ENCODE measurements at regions not wholly inside any gene's neighbourhood (a gene's known extent, or its start where the extent isn't known, plus 50 kb on each side); places are given as distances from the start of the nearest gene placed in this dataset.

DNA sequence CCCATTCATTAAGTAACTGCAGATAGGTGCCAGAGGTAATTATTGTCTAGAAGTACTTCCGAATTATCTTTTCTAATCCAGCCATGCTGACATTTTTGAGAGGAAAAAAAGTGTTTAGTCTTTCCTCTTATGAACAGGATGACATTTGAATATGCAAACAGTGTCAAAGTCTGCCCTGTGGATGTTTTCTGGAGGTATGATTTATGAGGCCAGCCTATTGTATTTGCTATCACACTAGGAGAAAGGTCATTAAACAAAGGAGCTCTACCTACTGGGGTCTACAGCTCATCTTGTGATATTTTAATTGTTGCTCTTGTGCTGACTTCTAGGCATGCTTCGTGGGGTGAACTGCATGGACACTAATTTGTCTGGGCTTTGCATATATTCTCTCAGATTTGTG, 559.7 kb upstream of the CAMK1G start:
- no peak for DNase-seq (ENCODE audit: low spot score)

- DNase-seq (ENCODE audit: low spot score) = peak; percentile 6
Observed at GRCh38 chr1:209029737-209030136, 553.8 kb upstream of the CAMK1G start.

GRCh38 chr1:209030454-209031167, 552.9 kb upstream of the CAMK1G start:
- DNase-seq (ENCODE audit: low spot score) = no peak

- DNase-seq (ENCODE audit: low spot score) = no peak
Observed at GRCh38 chr1:209037064-209037463, 546.5 kb upstream of the CAMK1G start.

GRCh38 chr1:209038316-209038715, 545.2 kb upstream of the CAMK1G start:
- DNase-seq (ENCODE audit: low spot score) = no peak

- DNase-seq (ENCODE audit: low spot score) = no peak
Observed at GRCh38 chr1:209038735-209039134, 544.8 kb upstream of the CAMK1G start.

DNA sequence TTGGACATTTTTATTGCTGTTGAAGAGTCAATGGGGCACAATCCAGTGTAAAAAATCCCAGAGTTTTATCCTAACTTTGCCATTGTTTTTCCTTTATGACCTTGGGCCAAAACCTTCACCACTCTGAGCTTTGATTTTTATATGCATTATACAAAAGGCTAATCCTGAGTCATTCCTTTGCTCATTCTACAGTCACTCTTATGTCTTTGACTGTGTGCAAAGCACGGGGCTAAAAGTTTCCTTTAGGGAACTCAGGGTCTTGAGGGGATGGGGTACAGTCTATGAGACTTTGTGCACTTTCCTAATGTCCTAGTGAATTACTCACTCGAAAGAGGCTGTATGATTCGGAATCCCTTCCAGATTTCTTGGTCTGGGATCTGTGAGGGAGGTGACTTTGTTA, 543.2 kb upstream of the CAMK1G start:
- DNase-seq (ENCODE audit: low spot score) = no peak

GRCh38 chr1:209041927-209042326, 541.6 kb upstream of the CAMK1G start:
- no peak for DNase-seq (ENCODE audit: low spot score)

GRCh38 chr1:209042413-209042812, 541.1 kb upstream of the CAMK1G start:
- DNase-seq (ENCODE audit: low spot score) = no peak

- no peak for DNase-seq (ENCODE audit: low spot score)
Observed at GRCh38 chr1:209045331-209046057, 538.0 kb upstream of the CAMK1G start.

- DNase-seq (ENCODE audit: low spot score) = no peak
Observed at GRCh38 chr1:209046058-209046417, 537.5 kb upstream of the CAMK1G start.

DNA sequence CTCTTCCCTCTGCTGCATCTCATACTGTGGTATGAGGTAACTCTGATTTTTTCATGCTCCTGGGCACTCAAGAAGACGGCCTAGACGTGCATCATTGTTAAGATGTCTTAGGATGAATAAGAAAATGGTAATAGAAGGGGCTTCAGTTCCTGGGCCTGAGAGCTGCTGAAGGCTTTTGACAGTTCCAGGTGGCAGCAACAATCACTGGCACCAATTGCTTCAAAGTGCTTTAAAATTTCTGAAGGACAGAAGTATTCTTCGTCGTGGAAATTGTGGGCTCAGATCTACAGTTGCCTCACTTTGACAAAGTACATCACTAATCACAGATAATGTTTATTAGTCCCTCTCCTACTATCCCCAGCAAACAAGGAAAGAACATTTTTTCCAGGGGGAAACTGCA, 536.6 kb upstream of the CAMK1G start:
- DNase-seq (ENCODE audit: low spot score) = no peak

DNA sequence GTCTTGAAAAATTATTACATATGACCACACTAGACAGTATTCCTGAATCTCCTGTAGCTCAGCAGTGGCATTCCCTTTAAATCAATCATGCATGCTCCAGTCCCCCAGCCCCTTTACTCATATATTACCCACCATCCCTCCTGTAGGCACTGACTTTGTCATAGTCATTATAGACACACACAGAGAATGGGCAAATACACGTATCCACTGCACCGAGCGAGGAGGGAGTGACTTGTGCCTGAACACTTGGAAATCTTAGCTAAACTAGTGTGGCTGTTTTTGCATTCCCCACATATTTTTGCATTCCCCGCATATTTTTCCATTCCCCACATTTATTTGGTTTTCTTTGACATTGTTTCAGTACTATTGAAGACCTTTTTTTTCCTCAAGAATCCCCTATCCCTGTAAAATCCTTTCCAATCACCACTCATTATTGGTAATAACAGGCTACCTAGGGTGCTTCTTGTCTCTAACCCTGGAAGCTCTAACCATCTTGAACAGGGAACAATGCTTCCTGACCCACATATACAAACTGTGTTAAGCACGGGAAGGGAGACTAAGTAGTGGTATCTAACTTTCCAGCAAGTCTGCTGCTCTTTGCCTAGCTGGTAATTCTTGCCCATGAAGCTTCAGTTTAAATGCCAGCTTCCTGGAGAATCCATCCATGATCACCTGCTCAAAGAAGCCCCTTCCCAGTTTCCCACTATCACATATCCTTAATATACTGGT, 534.4 kb upstream of the CAMK1G start:
- no peak for DNase-seq (ENCODE audit: low spot score)

DNA sequence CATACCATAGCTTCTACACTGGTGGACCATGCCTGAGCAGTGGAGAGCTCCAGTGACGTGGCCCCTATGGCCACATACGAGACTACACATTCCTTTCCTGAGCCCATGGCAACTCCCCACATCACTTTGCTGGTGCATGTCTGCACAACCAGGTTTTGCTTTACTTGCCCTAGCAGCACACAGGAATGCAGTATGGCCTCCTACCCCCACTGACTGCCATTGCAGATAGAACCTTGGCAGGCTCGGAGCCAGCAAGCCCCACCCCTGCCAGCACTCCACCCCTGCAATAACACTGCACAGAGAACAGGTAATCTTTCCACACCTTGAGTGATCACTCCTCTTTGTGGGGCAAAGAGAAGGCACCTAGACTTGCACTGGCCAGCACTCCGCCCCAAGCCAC, 531.9 kb upstream of the CAMK1G start:
- DNase-seq (ENCODE audit: low spot score) = no peak

- no peak for DNase-seq (ENCODE audit: low spot score)
Observed at GRCh38 chr1:209053587-209053986, 529.9 kb upstream of the CAMK1G start.

DNA sequence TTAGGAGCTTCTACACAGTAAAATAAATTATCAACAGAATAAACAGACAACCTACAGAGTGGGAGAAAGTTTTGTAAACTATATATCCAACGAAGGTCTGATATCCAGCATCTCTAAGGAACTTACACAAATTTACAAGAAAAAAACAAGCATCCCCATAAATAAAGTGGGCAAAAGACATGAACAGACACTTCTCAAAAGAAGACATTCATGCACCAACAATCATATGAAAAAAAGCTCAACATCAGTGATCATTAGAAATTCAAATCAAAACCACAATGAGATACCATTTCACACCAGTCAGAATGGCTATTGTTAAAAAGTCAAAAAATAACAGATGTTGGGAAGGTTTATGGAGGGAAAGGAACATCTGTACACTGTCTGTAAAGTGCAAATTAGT, 526.4 kb upstream of the CAMK1G start:
- DNase-seq (ENCODE audit: low spot score) = no peak

- DNase-seq (ENCODE audit: low spot score) = no peak
Observed at GRCh38 chr1:209057901-209058300, 525.6 kb upstream of the CAMK1G start.

DNA sequence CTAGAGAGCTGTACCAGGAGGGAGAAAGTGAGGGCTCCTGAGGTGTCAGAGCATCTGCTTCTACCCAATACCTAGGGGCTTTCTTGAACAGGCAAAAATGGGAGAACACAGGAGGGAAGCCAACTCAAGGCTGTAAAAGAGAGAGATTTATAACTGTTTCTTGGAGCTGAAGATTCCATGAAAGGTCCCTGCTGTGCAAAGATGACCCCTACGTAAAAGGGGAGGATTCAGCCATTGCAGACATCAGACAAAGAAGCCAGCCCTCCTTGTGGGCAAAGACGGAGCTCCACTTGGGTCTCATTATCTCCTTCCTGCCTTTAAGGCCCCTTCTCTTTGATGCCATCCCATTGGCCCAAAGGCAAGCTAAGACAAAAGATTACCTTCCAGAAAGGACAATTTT, 524.1 kb upstream of the CAMK1G start:
- DNase-seq (ENCODE audit: low spot score) = no peak

DNA sequence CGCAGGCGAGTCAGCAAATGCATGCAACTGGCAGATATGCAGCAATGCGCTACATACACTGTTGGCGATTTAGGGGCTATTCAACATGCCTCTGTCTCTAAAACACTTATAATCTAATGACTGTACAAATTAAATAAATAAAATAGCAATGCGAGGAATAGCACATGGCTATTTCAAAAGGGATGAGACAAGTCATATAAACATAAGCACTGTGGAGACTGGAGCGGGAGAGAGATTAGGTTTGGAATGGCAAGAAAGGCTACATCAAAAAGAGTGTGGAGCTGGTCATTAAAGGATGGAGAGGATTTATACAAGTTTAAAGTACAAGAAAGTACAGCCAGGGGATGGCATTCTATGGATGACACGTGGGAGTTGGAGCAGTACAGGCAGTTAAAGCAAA, 523.5 kb upstream of the CAMK1G start:
- no peak for DNase-seq (ENCODE audit: low spot score)

DNA sequence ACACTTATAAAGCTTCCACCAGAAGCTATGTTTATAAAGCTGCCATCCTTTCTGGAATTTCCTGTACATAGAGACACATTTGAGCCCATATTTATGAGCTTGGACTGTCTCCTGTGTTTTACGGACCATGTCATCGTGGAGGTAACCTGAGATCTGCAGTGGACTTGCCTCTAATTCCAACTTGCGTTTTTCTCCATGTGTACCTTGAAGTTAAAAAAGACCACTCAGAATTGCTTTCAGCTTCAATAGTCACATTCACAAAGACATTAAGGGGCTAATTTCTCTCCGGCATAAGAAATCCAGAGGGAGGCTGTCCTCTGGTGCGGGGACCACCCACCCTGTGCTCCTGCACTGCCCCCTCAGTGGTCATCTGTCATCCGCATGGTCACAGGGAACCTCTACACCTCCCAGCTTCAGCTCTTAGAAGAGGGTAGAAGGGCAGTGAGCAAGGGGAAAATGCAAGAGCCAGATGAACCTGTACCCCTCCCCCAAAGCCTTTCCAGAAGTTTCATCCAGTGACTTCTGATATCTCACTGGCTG, 521.4 kb upstream of the CAMK1G start:
- no peak for DNase-seq (ENCODE audit: low spot score)

- DNase-seq (ENCODE audit: low spot score) = no peak
Observed at GRCh38 chr1:209062863-209063262, 520.7 kb upstream of the CAMK1G start.

GRCh38 chr1:209063767-209064659, 519.5 kb upstream of the CAMK1G start:
- no peak for DNase-seq (ENCODE audit: low spot score)

All from Ammon's horn (tissue), 1 donor.